HG02884 (cell line): ENCODE measurements at regions not wholly inside any gene's neighbourhood (a gene's known extent, or its start where the extent isn't known, plus 50 kb on each side); places are given as distances from the start of the nearest gene placed in this dataset.
"Not testable (repeated sequence)": the region's sequence is repeated elsewhere in the genome, so short reads cannot be mapped to it uniquely, and the experiment has no call there.

ENCODE experiments used
- ATAC-seq: cut with Tn5 transposase; IDR thresholded peaks from one replicate; pipeline ENCODE4 v1.9.1; 2021; ENCODE audit warnings: mild to moderate bottlenecking, moderate library complexity; ENCODE audit not compliant: unreplicated experiment

DNA sequence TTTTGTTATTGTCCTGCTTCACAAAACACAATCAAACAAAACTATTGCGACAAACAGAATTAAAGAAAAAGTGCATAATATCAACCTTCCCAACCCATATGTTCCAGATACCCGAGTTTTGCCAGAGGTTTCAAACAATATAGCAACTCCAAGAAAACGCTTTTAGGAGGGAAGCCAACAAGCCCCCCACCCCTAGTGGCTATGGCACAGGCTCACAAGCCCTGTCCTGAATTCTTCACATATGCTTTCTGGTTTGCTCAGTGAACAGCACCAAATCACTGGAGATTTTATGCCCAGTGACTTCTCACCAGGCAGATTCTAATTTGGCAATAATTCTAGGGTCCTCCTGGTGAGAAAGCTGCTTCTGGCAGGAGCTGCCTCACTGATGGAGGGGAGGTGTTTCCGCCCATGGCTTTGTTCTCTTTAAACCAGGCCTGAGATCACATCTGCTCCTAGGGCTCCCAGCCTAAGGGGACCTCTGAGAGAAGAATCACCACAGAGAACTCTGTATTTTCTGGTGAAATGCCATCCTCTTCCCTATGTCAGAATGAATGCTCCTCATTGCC lies 1982.4 kb downstream of the EFNA5 start:
- ATAC-seq, result no peak

DNA sequence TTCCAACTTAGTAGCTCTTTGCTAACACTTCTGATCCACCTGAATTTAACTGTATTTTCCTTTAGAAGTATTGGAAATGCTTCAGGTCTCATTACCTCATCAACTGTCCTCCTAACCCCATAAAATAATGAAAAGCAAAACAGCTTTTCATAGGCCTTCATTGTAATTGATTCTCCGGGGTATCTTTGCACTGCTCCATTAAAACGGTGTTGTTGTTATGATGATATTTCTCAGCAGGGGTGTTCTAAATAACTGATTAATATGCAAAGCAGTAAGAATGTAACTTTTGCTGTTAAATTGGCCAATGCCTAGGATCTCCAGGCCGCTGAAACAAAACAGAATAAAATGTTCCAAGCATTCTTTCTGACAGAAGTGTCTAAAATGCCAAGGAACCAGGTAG lies 1983.2 kb downstream of the EFNA5 start:
- no peak for ATAC-seq

DNA sequence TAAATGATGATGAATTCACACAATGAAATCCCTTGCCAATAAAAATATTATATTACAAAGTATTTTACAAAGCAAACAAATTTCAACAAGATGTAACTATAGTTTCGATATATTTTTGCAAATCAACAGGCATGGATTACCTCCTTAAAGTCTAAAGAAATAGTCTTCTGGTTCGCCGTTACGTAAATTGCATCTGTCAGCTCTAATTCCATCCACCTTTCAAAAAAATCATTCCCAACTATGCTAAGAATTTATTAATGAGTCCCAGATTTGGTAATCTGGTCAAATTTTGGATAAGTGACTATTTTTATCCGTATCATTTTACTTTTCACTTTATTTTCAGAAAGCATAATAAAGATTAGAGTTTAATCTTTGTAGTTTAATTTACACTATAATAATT lies 1984.9 kb downstream of the EFNA5 start:
- no peak for ATAC-seq

DNA sequence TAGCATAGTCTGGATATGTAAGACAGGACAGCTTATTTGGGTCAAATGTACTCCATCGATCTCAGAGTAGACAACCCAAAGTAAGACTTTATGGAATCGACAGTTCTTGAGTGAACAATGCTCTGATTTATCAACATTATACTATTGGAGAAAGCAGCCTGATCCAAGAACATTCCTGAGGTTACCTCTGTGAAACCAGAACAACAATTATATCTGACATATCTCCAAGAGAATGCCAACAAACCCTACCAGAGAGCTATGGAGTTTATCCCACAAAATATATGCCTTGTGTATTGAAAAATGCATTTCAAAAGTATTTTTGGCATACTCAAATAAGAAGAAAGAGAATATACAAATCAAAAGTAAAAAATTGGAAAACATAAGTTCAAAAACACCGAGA lies 1985.9 kb downstream of the EFNA5 start:
- no peak for ATAC-seq

DNA sequence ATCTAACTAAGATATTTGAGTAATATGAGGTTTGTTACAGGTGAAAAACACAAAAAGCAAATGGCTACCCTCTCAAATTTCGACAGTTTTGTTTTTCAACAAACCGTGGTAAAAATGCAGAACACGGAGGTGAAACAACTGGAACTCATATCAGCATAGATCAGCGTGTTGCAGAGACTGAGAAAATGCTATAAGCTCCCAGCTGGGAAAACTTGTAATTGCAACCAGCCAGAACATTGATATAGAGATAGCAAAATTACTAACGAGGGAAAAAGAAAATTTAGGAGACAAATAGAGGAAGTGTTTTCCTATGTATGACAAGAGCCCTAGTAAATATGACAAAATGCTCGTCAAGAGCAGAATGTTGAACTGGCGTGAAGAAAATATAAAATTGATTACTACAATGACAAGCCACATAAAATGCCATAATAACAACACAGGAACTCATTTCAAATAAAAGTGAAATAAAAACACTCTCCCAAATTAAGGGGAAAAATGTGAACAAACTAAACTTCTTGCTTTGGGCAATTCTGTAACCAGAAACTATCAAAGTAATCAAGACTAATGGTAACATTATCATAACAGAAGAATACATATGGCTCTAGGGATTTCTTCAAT lies 1989.8 kb downstream of the EFNA5 start:
- ATAC-seq, result no peak

DNA sequence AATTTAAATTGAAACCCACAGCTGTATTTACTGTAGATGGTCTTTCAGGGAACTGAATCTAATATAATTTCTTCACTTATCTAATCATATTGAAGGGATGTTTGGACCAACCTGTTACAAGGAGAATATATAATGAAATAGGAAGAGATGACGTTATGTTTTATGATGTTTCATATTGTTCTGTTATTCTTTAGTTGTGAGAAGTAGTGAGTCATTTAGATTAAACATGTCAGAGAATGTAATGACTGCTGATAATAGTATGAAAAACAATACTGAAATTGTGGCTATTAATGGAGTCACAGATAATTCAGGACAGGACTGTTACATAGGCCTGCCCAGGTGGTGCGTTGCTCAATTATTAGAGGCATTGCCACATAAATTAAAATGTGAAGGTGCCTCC lies 1993.4 kb downstream of the EFNA5 start:
- no peak for ATAC-seq

DNA sequence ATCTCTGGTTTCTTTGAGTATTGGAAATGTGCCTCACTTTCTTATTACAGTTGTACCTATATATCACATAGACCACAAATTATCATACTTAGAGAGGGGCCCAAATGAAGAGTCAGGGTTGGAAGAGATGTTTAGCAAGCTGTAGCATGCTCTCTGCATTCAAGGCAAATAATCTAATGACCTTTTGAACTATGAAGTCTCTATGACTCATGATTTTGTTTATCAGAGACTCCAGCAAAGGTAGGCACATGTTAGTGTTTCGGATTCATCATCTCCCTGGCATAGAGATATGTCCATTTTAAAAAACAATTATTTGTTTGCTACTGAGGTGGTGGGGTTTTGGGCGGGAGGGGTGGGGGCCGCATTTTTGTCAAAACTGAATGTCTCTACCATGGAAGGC lies 2000.1 kb downstream of the EFNA5 start:
- ATAC-seq, result no peak

DNA sequence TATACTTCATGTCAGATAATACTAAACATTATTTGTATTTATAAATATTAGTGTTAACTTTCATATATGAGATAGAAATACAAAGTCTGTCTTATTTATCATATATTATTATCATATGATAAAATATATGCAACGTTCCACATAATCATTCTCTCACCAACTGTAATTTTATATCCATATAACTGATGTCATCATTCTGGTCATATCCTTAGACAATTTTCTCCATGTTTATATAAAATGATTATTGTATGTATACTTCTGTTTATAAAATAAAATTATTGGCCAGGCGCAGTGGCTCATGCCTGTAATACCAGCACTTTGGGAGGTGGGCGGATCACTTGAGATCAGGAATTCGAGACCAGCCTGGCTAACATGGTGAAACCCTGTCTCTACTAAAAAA lies 2007.1 kb downstream of the EFNA5 start:
- no peak for ATAC-seq

DNA sequence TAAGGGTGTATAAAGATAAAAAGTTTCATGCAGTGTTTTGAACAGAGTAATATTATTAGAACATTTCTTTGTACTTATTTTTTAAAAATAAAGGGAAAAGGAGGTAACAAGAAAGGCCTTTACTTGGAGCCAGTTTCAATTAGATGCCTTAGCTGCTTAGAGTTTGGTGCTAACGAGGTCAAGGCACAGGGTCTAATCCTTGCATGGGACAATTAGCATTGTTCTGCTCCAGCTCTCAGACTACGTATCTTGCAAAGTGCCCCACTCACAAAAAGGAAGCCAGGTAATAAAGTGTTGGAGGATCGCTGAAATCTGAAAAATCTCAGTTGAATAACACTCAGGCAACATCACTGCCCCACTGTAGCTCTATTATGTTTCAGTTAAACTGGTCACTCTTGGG lies 2011.3 kb downstream of the EFNA5 start:
- no peak for ATAC-seq

DNA sequence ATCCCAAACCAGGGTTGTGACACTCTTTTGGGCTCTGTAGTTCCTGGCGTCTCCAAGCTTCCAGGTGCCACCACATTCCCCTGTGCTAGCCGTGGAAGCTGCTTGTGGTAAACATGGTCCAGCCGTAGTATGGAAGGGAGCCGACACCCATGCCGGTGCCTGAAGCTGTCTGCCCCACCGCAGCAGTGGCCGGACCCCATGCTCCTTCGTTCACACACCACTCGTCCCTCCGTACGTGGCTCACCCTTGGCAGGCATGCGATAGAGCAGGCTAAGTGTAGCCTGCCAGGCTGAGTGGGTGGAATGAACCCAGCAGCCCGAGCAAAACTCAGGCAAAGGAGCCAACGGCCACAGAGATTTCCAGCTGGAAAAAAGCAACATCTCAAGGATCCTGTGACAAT lies 2030.4 kb downstream of the EFNA5 start:
- no peak for ATAC-seq

DNA sequence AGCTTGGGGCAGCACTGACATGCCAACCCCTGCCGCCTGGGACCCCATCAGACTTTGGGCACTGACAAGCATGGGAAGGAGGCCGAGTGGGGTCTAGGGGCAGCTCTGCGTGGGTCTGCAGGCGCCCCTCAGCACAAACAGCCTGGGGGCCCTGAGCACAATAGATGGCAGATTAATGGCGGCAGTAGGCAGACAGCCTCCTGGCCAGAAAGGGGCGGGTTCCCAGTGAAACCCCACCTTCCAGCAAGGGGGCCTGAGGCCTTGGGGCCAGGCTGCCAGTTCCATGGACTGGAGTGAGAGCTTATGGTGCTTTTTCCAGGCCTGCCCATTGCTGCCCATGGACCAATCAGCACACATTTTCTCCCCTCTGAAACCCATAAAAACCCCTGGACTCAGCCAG lies 2031.2 kb downstream of the EFNA5 start:
- ATAC-seq, result no peak

DNA sequence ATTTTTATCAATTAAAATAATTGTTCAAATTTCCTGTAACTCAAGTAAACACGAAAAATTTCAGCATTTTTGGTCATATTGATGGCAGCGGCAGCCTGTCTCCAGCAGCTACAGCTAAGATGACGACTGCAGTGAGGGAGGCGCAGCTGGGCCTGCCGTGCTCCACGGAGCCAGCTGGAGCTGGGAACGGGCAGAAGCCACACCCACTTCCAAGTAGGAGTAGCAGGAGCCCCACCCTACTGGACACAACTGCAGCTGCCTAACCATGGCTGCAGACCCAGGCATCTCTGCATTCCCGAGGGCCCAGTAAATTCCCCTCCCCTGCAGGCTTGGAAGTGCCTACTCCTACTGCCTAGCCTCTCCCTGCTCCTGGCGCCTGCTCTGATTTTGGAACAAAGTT lies 2031.7 kb downstream of the EFNA5 start:
- ATAC-seq, result no peak

DNA sequence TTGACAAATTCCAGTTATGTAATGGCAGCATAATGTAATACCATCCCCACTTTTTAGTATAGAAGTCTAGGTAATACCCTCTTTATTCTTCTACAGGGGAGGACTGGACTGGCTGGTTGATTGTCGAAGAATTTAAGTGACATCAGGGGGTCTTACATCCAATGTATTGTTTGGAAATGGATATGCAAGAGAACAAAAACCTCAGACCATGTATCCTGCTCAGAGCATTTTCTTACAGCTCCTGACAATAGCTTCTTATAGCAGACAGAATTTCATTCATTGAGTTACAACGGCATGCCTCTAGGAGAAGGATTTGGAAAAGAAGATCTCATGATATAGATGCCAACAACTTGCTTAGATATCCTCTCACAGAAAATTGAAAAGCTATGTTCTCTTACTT lies 2032.3 kb downstream of the EFNA5 start:
- ATAC-seq, result no peak

DNA sequence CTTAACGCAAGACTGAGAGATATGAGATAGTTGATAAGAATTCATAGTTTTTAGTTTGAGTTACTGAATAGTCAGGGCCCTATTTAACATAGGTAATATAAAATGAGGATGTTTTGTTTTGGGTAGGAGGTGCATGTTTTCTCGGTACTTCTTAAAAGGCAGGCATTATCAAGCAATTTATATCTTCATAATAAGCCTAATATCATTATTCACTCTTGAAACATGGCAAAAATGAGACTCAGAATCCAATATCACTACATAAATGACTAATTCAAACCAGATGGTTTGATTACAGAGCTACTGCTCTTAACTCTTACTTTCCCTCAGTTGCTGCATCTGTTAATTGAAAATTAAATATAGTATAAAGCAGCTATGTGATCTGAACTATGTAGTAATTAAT lies 2038.7 kb downstream of the EFNA5 start:
- ATAC-seq, result no peak

DNA sequence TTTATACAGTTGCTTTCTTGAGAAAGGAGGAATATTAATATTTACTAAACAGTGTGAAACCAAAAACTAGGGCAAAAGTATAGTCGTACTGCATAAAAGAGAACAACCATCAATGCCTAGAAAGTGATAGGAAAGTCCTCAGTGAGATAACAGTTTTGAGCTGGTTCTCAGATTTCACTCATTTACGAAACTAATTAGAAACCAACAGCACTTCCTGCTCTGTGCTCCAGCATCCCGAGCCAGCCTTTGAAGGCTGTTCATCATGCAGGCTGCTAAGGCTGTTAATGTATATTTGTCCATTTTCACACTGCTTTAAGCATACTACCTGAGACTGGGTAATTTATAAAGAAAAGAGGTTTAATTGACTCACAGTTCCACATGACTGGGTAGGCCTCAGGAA lies 2039.9 kb downstream of the EFNA5 start:
- ATAC-seq, result no peak

DNA sequence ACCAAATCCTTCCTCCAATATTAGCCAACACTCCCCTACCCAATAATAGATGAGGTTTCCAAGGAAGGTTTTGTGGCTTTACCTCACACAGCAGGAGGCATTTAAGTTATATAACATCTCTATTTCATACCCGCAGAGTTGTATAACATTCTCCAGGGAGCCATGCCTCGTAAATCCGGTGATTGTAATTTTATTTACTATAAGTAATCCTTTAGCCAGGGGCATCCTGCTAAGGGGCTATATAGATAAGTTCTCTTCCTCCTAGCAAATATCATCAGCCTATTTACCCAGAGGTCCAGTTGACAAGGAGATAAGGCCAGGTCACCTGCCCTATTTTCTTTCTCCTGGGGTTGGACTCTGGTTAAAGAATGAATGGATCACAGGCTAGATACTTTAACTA lies 2051.0 kb downstream of the EFNA5 start:
- ATAC-seq, result no peak

DNA sequence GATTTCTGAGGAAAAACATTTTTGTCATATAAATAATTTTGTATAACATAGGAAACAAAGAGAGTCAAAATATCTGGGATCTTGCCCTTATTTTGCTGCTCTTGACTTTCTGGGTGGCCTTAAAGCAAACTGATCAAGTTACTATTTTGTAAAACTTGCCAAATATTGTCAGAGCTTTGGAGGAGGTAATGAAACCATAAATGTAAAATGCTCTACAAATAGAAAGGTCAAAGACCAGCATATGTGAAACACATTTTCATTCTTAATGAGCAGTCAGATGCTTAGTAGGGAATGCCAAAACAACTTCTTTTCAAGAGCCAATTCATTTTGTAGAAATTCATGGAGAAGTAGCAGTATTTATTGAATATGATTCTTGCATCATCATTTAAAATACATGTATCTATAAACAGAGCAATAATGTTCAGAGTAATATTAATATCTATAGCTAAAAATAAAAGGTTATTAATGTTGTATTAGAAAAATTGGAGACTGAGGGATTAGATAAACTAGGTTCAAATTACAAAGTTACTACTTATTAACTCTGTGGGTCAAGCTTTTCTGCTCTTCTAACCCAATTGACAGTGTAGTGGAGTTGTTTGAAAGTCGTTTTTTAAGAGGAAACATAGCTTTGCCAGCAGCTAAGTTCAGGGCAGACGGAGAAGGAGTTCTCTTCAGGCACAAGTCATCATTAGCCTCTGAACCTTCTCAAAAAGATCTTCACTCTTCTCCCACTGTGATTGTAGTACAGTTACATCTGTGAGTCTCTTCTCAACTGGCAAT lies 2053.1 kb downstream of the EFNA5 start:
- no peak for ATAC-seq

DNA sequence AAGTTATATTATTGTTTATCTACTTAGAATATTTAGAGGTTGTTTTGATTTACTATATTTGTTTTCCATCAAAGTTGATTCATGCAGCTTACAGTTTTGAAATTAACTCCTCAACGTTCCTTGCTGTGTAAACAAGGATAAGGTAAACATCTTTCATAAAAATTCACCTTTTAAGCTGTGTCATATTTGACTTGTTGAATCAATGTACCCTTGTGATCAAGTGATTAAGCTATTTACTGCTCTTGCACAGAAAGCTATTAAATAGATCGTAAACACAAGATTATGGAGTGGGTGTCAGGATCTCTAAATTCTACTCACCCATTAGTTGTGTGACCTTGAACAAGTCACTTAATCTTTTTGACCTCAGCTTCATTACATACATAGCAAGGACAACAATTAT lies 2054.0 kb upstream of the NUDT12 start:
- ATAC-seq, result no peak

DNA sequence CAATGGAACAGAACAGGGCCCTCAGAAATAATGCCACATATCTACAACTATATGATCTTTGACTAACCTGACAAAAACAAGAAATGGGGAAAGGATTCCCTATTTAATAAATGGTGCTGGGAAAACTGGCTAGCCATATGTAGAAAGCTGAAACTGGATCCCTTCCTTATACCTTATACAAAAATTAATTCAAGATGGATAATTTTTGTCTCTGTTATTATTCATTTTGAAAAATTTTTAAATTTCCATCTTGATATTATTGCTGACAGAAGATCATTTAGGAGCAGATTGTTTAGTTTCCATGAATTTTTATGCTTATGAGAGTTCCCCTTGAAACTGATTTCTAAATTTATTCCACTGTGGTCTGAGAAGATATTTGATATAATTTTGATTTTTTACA lies 2039.8 kb upstream of the NUDT12 start:
- not testable (repeated sequence) for ATAC-seq

DNA sequence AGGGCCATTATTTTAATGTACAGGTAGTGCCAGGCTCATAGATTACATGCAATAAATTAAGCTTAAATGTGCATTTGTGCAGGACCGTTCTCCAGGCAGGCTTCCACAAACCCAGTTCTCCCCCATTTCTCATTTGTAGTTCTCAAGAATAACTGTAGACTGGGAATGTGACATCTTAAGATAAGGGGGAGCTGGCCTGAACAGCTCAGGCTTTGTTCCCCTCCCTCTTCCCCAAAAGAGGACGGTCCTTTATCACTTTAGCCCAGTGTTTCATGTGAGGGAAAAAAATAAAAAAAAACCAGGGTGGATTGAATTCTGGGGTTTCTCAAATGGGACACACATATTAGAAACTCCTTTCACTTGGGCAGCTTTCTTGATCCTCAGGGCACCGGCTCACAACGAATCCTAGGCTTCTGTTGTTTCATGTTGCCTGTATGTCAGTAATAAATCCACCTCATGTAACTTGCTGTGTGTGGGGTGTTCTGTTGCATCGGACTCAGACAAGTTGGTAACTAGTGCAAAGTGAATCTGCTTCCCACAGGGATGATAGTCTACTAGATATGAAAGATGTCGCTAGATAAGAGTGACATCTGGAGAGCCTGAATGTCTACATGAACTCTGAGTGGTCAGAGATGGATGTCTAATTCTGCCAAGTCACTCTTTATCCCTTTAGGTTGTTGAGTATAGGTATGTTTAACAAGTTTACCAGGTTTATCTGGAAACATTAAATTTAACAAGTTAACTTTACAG lies 2030.6 kb upstream of the NUDT12 start:
- no peak for ATAC-seq

DNA sequence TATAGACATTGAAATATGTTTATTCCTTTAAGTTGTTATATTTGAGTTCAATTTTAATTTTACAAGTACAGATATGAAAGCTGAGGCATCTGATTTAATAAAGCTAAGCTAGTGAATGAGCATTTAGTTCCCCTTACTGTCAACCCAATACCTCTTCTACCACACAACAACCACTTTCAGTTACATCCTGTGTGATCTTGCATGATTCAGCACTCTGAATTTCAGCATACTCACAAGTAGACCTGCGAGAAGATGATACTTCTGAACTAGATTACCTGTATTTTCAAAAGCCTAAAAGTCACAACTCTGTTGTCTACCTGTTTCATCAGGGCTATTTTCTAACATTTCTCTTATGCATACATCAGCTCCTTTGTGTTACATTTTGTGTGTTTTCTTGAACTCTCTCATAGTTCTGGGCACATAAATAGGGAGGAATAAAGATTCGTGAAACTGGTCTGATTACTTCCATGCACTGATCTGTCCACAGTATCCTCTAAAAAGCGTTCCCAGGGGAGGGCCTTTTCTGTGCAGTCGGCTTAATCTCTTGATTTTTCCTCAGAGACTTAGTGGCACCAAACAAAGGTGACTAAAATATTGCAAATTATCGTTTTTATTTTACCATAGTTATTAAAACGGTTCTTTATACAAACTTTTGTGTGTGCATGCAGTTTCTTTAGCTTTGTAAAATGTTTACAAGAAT lies 2025.5 kb upstream of the NUDT12 start:
- no peak for ATAC-seq
